ES-I3 (cell line): ENCODE measurements at regions not wholly inside any gene's neighbourhood (a gene's known extent, or its start where the extent isn't known, plus 50 kb on each side); places are given as distances from the start of the nearest gene placed in this dataset.

Experiments used
- H3K36me3 ChIP-seq: 2 replicates; pipeline ENCODE4 v1.6.1; 2013; ENCODE audit warnings: mild to moderate bottlenecking, low read length, control low read depth, moderate library complexity; ENCODE audit not compliant: insufficient read depth
- H3K4me1 ChIP-seq: 2 replicates; pipeline ENCODE4 v1.6.1; 2013; ENCODE audit warnings: mild to moderate bottlenecking, control low read depth, low read length; ENCODE audit not compliant: insufficient read depth
- H3K9ac ChIP-seq: 2 replicates; pipeline ENCODE4 v1.6.1; 2013; ENCODE audit warnings: low read depth, mild to moderate bottlenecking, low read length, moderate library complexity
- H3K9me3 ChIP-seq: 2 replicates; pipeline ENCODE4 v1.6.1; 2013; ENCODE audit warnings: mild to moderate bottlenecking, low read length, moderate library complexity; ENCODE audit not compliant: control insufficient read depth, insufficient read depth

GRCh38 chr6:19004176-19004575 is 617.0 kb downstream of the RNF144B start:
- Histone ChIP-seq H3K9ac (no peak overlapping the region), H3K9me3 (no peaks in the 10 kb centered on the region), H3K36me3 (no peaks in the 10 kb centered on the region), H3K4me1 (no peaks in the 10 kb centered on the region)

- Histone ChIP-seq H3K36me3 (no peaks in the 10 kb centered on the region), H3K4me1 (no peaks in the 10 kb centered on the region), H3K9ac (no peak overlapping the region), H3K9me3 (no peaks in the 10 kb centered on the region)
Observed at GRCh38 chr6:19009769-19010168, 622.6 kb downstream of the RNF144B start.

GRCh38 chr6:19013026-19013705 is 626.0 kb downstream of the RNF144B start:
- no peak overlapping the region for H3K9ac ChIP-seq
- H3K36me3 ChIP-seq: no peaks in the 10 kb centered on the region

GRCh38 chr6:19024737-19025136 is 637.6 kb downstream of the RNF144B start:
- Histone ChIP-seq H3K4me1 (no peaks in the 10 kb centered on the region), H3K9ac (no peak overlapping the region), H3K9me3 (no peaks in the 10 kb centered on the region), H3K36me3 (no peaks in the 10 kb centered on the region)

More at GRCh38 chr6:19013026-19013705, 626.0 kb downstream of the RNF144B start:
- no peaks in the 10 kb centered on the region for H3K4me1 ChIP-seq
- H3K9me3 ChIP-seq: no peaks in the 10 kb centered on the region

- no peaks in the 10 kb centered on the region for H3K9me3 ChIP-seq
- H3K9ac ChIP-seq: no peak overlapping the region
- no peaks in the 10 kb centered on the region for H3K4me1 ChIP-seq
- no peaks in the 10 kb centered on the region for H3K36me3 ChIP-seq
Observed at GRCh38 chr6:19028201-19028600, 641.1 kb downstream of the RNF144B start.

GRCh38 chr6:19032591-19033295 is 645.6 kb downstream of the RNF144B start:
- Histone ChIP-seq H3K9me3 (no peaks in the 10 kb centered on the region; the same call in 1 of the 2 replicates), H3K9ac (no peak overlapping the region), H3K4me1 (no peaks in the 10 kb centered on the region), H3K36me3 (no peaks in the 10 kb centered on the region)

GRCh38 chr6:19033683-19034082 is 646.5 kb downstream of the RNF144B start:
- Histone ChIP-seq H3K36me3 (no peaks in the 10 kb centered on the region), H3K9me3 (no peaks in the 10 kb centered on the region; the same call in 1 of the 2 replicates), H3K4me1 (no peaks in the 10 kb centered on the region), H3K9ac (no peak overlapping the region)

GRCh38 chr6:19034986-19035385 is 647.8 kb downstream of the RNF144B start:
- Histone ChIP-seq H3K36me3 (no peaks in the 10 kb centered on the region), H3K4me1 (no peaks in the 10 kb centered on the region), H3K9me3 (no peaks in the 10 kb centered on the region; the same call in 1 of the 2 replicates), H3K9ac (no peak overlapping the region)

GRCh38 chr6:19035461-19036195 is 648.5 kb downstream of the RNF144B start:
- Histone ChIP-seq H3K36me3 (no peaks in the 10 kb centered on the region), H3K9ac (no peak overlapping the region), H3K4me1 (no peaks in the 10 kb centered on the region), H3K9me3 (no peaks in the 10 kb centered on the region; the same call in 1 of the 2 replicates)

GRCh38 chr6:19036196-19036555 is 649.0 kb downstream of the RNF144B start:
- H3K36me3 ChIP-seq: no peaks in the 10 kb centered on the region
- no peaks in the 10 kb centered on the region for H3K4me1 ChIP-seq
- H3K9ac ChIP-seq: no peak overlapping the region
- H3K9me3 ChIP-seq: no peaks in the 10 kb centered on the region; the same call in 1 of the 2 replicates

- H3K9ac ChIP-seq: no peak overlapping the region
- no peaks in the 10 kb centered on the region; the same call in 1 of the 2 replicates for H3K9me3 ChIP-seq
- H3K4me1 ChIP-seq: no peaks in the 10 kb centered on the region
- H3K36me3 ChIP-seq: no peaks in the 10 kb centered on the region
Observed at GRCh38 chr6:19037607-19038006, 650.5 kb downstream of the RNF144B start.

GRCh38 chr6:19039287-19039686 is 652.1 kb downstream of the RNF144B start:
- Histone ChIP-seq H3K4me1 (no peaks in the 10 kb centered on the region), H3K9ac (no peak overlapping the region), H3K9me3 (no peaks in the 10 kb centered on the region; the same call in 1 of the 2 replicates), H3K36me3 (no peaks in the 10 kb centered on the region)

- H3K4me1 ChIP-seq: no peaks in the 10 kb centered on the region
- H3K9ac ChIP-seq: no peak overlapping the region
- no peaks in the 10 kb centered on the region; the same call in 1 of the 2 replicates for H3K9me3 ChIP-seq
- no peaks in the 10 kb centered on the region for H3K36me3 ChIP-seq
Observed at GRCh38 chr6:19041906-19042305, 654.8 kb downstream of the RNF144B start.

- Histone ChIP-seq H3K9ac (no peak overlapping the region), H3K9me3 (no peaks in the 10 kb centered on the region; the same call in 1 of the 2 replicates), H3K4me1 (no peaks in the 10 kb centered on the region), H3K36me3 (no peaks in the 10 kb centered on the region)
Observed at GRCh38 chr6:19042420-19042819, 655.3 kb downstream of the RNF144B start.
